ENCODE measurements at regions not wholly inside any gene's neighbourhood (a gene's known extent, or its start where the extent isn't known, plus 50 kb on each side); places are given as distances from the start of the nearest gene placed in this dataset.

DNA sequence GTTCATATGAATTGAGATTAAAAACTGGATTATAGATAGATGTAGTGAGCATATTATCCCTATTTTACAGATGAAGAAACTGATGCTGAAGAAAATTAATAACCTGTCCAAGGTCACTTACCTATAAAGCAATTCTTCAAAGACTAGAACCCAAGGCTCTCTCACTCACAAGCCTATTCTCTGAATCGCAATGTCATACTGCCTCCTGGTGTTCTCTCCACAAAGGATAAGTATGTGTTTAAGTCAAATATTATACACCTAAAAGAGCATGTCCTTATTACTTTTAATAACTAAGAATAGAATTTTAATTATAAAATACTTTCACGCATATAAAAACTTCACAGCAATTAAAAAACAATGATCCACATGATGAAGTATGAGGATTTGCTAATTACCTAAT is 721.3 kb upstream of the USP15 start:
- H3K9me3 Mint-ChIP-seq (ENCODE audit: low read depth, unreplicated experiment) = peaks cover 3% of the 10 kb centered on the region
- intact Hi-C loops (cut with micrococcal nuclease; ENCODE audit: unreplicated experiment) = no loop called here
- CTCF ChIA-PET = no interaction called here
- DNase-seq = peak; percentile 24
- TF ChIP-seq, protein P1, sequence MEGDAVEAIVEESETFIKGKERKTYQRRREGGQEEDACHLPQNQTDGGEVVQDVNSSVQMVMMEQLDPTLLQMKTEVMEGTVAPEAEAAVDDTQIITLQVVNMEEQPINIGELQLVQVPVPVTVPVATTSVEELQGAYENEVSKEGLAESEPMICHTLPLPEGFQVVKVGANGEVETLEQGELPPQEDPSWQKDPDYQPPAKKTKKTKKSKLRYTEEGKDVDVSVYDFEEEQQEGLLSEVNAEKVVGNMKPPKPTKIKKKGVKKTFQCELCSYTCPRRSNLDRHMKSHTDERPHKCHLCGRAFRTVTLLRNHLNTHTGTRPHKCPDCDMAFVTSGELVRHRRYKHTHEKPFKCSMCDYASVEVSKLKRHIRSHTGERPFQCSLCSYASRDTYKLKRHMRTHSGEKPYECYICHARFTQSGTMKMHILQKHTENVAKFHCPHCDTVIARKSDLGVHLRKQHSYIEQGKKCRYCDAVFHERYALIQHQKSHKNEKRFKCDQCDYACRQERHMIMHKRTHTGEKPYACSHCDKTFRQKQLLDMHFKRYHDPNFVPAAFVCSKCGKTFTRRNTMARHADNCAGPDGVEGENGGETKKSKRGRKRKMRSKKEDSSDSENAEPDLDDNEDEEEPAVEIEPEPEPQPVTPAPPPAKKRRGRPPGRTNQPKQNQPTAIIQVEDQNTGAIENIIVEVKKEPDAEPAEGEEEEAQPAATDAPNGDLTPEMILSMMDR (IDR thresholded peaks at IDR 0.05; ENCODE audit: unreplicated experiment) = no peak
- no peak overlapping the region for H3K27ac Mint-ChIP-seq (ENCODE audit: unreplicated experiment)
- H3K36me3 Mint-ChIP-seq (ENCODE audit: insufficient read depth, unreplicated experiment) = no peaks in the 10 kb centered on the region
- no peaks in the 10 kb centered on the region for H3K27me3 Mint-ChIP-seq (ENCODE audit: unreplicated experiment)
- H3K4me3 Mint-ChIP-seq (ENCODE audit: low read depth, unreplicated experiment) = no peak overlapping the region
- no TSS peak for BruUV-seq (replicated peaks)
- no peaks in the 10 kb centered on the region for H3K4me1 Mint-ChIP-seq (ENCODE audit: low read depth, unreplicated experiment)

DNA sequence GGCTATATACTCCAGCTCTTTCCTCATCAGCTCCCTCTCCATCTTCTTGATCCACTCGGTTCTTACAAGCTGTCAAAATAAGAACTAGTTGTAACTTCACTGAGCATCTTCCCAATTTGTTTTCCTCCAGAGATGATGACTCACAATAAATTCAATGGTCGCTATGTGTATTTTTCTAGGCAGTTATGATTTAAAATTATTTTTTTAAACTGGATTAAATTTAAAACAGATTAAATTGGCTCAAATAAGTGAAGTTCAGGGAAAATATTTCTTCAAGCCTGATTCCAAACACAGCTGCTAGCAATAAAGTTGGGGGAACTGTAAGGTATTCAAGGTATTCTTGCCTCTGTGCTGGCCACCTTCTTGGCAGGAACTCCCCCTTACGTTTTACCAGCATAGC is 717.7 kb upstream of the USP15 start:
- intact Hi-C loops (cut with micrococcal nuclease; ENCODE audit: unreplicated experiment) = loop anchor here (10.0 kb wide), 1 partner anchor 268 kb away; no protein-coding TSS in a partner anchor
- no peak overlapping the region for H3K4me3 Mint-ChIP-seq (ENCODE audit: low read depth, unreplicated experiment)
- CTCF ChIA-PET = no interaction called here
- H3K9me3 Mint-ChIP-seq (ENCODE audit: low read depth, unreplicated experiment) = no peaks in the 10 kb centered on the region
- H3K27ac Mint-ChIP-seq (ENCODE audit: unreplicated experiment) = no peak overlapping the region
- BruUV-seq (replicated peaks) = no TSS peak
- no peaks in the 10 kb centered on the region for H3K36me3 Mint-ChIP-seq (ENCODE audit: insufficient read depth, unreplicated experiment)
- peaks cover 7% of the 10 kb centered on the region for H3K4me1 Mint-ChIP-seq (ENCODE audit: low read depth, unreplicated experiment)
- no peaks in the 10 kb centered on the region for H3K27me3 Mint-ChIP-seq (ENCODE audit: unreplicated experiment)
- TF ChIP-seq, protein P1 (IDR thresholded peaks at IDR 0.05; ENCODE audit: unreplicated experiment) = no peak
- no peak for DNase-seq

DNA sequence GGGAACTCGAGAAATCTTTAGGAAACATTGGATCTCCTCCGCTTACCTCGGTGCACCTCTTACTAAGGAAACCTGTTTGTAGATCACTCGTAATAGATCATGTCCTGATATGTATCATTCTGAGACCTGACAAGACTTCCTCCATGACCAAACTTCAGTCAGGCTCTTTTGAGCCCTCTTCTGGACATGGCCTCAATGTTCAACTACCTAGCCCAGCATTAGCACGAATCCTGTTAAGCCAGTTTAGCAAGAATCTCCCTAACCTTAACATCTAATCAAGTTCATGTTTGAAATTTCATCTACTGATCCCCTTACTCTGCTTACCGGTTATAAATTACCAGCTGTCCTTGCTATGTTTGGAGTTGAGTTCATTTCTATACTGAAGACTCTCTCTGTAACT is 713.9 kb upstream of the USP15 start:
- CTCF ChIA-PET = interaction anchor here (0.6 kb wide), 1 partner anchor 223 kb away, joined by 3 read pairs; no protein-coding TSS in a partner anchor
- BruUV-seq (replicated peaks) = no TSS peak
- intact Hi-C loops (cut with micrococcal nuclease; ENCODE audit: unreplicated experiment) = loop anchor here (2.0 to 10.0 kb wide), 3 partner anchors 271 to 646 kb away; a partner anchor contains a TSS
- H3K36me3 Mint-ChIP-seq (ENCODE audit: insufficient read depth, unreplicated experiment) = no peaks in the 10 kb centered on the region
- peaks cover 7% of the 10 kb centered on the region for H3K4me1 Mint-ChIP-seq (ENCODE audit: low read depth, unreplicated experiment)
- no peak overlapping the region for H3K27ac Mint-ChIP-seq (ENCODE audit: unreplicated experiment)
- no peaks in the 10 kb centered on the region for H3K9me3 Mint-ChIP-seq (ENCODE audit: low read depth, unreplicated experiment)
- no peaks in the 10 kb centered on the region for H3K27me3 Mint-ChIP-seq (ENCODE audit: unreplicated experiment)
- H3K4me3 Mint-ChIP-seq (ENCODE audit: low read depth, unreplicated experiment) = no peak overlapping the region
- DNase-seq = peak; percentile 52
- TF ChIP-seq, protein P1 (IDR thresholded peaks at IDR 0.05; ENCODE audit: unreplicated experiment) = peak; percentile 30

DNA sequence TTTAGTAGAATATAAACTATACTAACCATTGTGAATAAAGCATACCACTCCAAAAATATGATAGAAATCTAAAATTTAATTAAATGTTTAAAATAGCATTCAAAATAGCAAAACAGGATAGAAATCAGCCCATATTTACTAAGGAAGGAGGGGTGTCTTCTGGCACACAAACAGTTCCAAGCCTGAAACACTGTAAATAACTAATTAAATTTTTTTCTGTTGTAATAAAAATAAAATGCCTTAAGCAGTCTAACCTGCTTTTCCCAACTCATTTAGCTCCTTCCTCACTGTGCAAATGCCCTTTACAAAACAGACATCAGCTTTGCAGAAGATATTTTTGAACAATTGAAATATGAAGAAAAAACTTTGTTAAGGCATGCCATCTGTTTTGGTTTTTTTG is 707.1 kb upstream of the USP15 start:
- CTCF ChIA-PET = no interaction called here
- Mint-ChIP-seq H3K4me1 (ENCODE audit: low read depth, unreplicated experiment) (no peaks in the 10 kb centered on the region), H3K27me3 (ENCODE audit: unreplicated experiment) (no peaks in the 10 kb centered on the region), H3K36me3 (ENCODE audit: insufficient read depth, unreplicated experiment) (no peaks in the 10 kb centered on the region), H3K27ac (ENCODE audit: unreplicated experiment) (no peak overlapping the region), H3K4me3 (ENCODE audit: low read depth, unreplicated experiment) (no peak overlapping the region), H3K9me3 (ENCODE audit: low read depth, unreplicated experiment) (peaks cover 3% of the 10 kb centered on the region)
- TF ChIP-seq, protein P1 (IDR thresholded peaks at IDR 0.05; ENCODE audit: unreplicated experiment) = no peak
- intact Hi-C loops (cut with micrococcal nuclease; ENCODE audit: unreplicated experiment) = no loop called here
- DNase-seq = no peak
- BruUV-seq (replicated peaks) = no TSS peak

All from Calu3 (cell line).